WTC11 (cell line): ENCODE measurements at regions not wholly inside any gene's neighbourhood (a gene's known extent, or its start where the extent isn't known, plus 50 kb on each side); places are given as distances from the start of the nearest gene placed in this dataset.

Experiments used
- ARID4B ChIP-seq: sonication (generic); formaldehyde crosslinking; IDR thresholded peaks from 2 replicates; pipeline ENCODE4 v1.8.0; 2023; ENCODE audit warnings: missing genetic modification reagents, mild to moderate bottlenecking, borderline replicate concordance
- CTCF ChIP-seq: fragments of 200-600 bp; IDR thresholded peaks from 2 replicates; pipeline ENCODE4 v1.8.0; 2022; ENCODE audit warnings: antibody characterized with exemption
- FOXJ3 ChIP-seq: sonication (generic); formaldehyde crosslinking; IDR thresholded peaks from 2 replicates; pipeline ENCODE4 v1.9.0; 2021; ENCODE audit warnings: missing genetic modification reagents, mild to moderate bottlenecking, borderline replicate concordance
- JUN ChIP-seq: sonication (generic); formaldehyde crosslinking; IDR thresholded peaks from 2 replicates; pipeline ENCODE4 v1.8.0; 2023; ENCODE audit warnings: mild to moderate bottlenecking, missing genetic modification reagents
- NFYB ChIP-seq: sonication (generic); formaldehyde crosslinking; conservative IDR thresholded peaks from 2 replicates; pipeline ENCODE4 v1.8.0; 2022; ENCODE audit warnings: low read depth, missing genetic modification reagents
- NR2C2 ChIP-seq: sonication (generic); formaldehyde crosslinking; IDR thresholded peaks from 2 replicates; pipeline ENCODE4 v1.8.0; 2022; ENCODE audit warnings: mild to moderate bottlenecking, missing genetic modification reagents

- TF ChIP-seq CTCF, result no peak
- no peak for TF ChIP-seq NR2C2 (CRISPR knock-in tag)
- no peak for TF ChIP-seq ARID4B
- TF ChIP-seq NFYB (CRISPR knock-in tag), result no peak
- no peak for TF ChIP-seq JUN
- no peak for TF ChIP-seq FOXJ3 (CRISPR knock-in tag)
Observed at GRCh38 chr5:20678386-20678785, 690.4 kb upstream of the CDH18 start.
